C4-2B (cell line): ENCODE measurements at regions not wholly inside any gene's neighbourhood (a gene's known extent, or its start where the extent isn't known, plus 50 kb on each side); places are given as distances from the start of the nearest gene placed in this dataset.

Experiments
- ZFX ChIP-seq: fragments of 450-650 bp; IDR thresholded peaks from 2 replicates; pipeline ENCODE4 v1.6.1; 2017
- TF ChIP-seq, protein P1 (sequence below): fragments of 450-650 bp; conservative IDR thresholded peaks from 2 replicates; pipeline ENCODE4 v1.5.1; 2017; ENCODE audit warnings: mild to moderate bottlenecking

GRCh38 chr7:1359051-1359400 lies 100.2 kb downstream of the MICALL2 start:
- TF ChIP-seq, protein P1, sequence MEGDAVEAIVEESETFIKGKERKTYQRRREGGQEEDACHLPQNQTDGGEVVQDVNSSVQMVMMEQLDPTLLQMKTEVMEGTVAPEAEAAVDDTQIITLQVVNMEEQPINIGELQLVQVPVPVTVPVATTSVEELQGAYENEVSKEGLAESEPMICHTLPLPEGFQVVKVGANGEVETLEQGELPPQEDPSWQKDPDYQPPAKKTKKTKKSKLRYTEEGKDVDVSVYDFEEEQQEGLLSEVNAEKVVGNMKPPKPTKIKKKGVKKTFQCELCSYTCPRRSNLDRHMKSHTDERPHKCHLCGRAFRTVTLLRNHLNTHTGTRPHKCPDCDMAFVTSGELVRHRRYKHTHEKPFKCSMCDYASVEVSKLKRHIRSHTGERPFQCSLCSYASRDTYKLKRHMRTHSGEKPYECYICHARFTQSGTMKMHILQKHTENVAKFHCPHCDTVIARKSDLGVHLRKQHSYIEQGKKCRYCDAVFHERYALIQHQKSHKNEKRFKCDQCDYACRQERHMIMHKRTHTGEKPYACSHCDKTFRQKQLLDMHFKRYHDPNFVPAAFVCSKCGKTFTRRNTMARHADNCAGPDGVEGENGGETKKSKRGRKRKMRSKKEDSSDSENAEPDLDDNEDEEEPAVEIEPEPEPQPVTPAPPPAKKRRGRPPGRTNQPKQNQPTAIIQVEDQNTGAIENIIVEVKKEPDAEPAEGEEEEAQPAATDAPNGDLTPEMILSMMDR, result no peak
- TF ChIP-seq ZFX, result no peak
